ENCODE measurements at regions not wholly inside any gene's neighbourhood (a gene's known extent, or its start where the extent isn't known, plus 50 kb on each side); places are given as distances from the start of the nearest gene placed in this dataset.

DNA sequence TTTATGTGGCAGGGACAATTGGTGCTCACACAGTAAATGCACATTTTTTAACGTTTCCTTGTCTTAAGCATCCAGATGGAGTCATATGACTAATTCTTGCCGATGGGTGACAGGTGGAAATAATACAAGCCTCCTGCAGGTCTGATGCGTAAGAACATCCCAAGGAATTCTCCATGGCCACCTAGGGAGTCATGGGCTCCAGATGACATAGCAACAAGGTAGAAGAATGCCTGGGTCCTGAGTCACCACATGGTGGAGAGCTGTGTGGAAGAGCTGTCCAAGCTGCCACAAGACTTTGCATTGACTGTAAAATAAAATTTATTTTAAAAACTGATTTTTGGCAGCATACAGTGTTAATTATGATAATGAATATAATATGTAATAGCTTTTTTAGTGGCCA lies 77.0 kb upstream of the MAP3K7 start:
- TF ChIP-seq, protein P1, sequence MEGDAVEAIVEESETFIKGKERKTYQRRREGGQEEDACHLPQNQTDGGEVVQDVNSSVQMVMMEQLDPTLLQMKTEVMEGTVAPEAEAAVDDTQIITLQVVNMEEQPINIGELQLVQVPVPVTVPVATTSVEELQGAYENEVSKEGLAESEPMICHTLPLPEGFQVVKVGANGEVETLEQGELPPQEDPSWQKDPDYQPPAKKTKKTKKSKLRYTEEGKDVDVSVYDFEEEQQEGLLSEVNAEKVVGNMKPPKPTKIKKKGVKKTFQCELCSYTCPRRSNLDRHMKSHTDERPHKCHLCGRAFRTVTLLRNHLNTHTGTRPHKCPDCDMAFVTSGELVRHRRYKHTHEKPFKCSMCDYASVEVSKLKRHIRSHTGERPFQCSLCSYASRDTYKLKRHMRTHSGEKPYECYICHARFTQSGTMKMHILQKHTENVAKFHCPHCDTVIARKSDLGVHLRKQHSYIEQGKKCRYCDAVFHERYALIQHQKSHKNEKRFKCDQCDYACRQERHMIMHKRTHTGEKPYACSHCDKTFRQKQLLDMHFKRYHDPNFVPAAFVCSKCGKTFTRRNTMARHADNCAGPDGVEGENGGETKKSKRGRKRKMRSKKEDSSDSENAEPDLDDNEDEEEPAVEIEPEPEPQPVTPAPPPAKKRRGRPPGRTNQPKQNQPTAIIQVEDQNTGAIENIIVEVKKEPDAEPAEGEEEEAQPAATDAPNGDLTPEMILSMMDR (IDR thresholded peaks at IDR 0.05) = no peak
- ChIA-PET POLR2A (no interaction called here), CTCF (no interaction called here)
- Mint-ChIP-seq H3K9me3 (peaks cover 10% of the 10 kb centered on the region), H3K4me1 (no peaks in the 10 kb centered on the region), H3K4me3 (no peak overlapping the region), H3K27ac (no peak overlapping the region), H3K36me3 (ENCODE audit: low read depth) (no peaks in the 10 kb centered on the region), H3K27me3 (peaks cover 7% of the 10 kb centered on the region)
- intact Hi-C loops (cut with micrococcal nuclease) = no loop called here
- DNase-seq = no peak
- ATAC-seq (ENCODE audit: low read depth) = no peak

DNA sequence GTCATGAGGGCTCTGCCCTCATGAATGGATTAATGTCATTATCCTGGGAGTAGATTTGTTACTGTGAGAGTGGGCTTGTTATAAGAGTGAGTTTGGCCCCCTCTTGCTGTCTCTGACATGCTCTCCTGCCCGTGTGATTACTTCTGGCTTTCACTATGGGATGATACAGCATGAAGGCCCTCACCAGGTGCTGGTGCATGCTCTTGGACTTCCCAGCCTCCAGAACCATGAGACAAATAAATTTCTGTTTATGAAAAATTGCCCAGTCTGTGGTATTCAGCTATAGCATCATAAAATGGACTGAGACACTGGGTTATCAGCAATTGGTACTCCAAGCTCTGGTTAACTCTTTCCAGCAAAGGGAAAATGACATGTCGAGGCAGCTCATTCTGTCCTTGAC lies 76.2 kb upstream of the MAP3K7 start:
- Mint-ChIP-seq H3K9me3 (peaks cover 10% of the 10 kb centered on the region), H3K27me3 (peaks cover 10% of the 10 kb centered on the region), H3K4me3 (no peak overlapping the region), H3K4me1 (no peaks in the 10 kb centered on the region), H3K36me3 (ENCODE audit: low read depth) (no peaks in the 10 kb centered on the region), H3K27ac (no peak overlapping the region)
- intact Hi-C loops (cut with micrococcal nuclease) = no loop called here
- ATAC-seq (ENCODE audit: low read depth) (no peak), DNase-seq (no peak)
- CTCF ChIA-PET = no interaction called here
- POLR2A ChIA-PET = no interaction called here
- TF ChIP-seq, protein P1 (IDR thresholded peaks at IDR 0.05) = no peak

DNA sequence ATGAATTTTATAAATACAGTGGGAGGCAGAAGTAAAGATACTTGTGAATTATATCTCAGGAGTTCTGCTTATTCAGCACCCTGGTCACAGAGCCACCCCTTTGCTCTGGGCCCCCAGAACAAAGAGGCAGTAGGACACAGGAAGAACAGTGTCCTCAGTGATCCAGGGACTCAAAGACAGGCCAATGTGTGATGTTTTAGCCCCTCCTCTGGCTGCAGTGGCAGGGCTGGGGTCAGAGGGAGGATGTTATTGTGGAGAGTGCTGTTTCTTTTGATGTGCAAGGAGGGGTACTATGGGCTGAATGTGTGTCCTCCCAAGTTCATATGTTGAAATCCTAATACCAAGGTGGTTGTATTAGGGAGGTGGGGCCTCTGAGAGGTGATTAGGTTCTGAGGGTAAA lies 74.1 kb upstream of the MAP3K7 start:
- TF ChIP-seq, protein P1 (IDR thresholded peaks at IDR 0.05) = no peak
- Mint-ChIP-seq H3K27ac (no peak overlapping the region), H3K4me1 (no peaks in the 10 kb centered on the region), H3K4me3 (no peak overlapping the region), H3K36me3 (ENCODE audit: low read depth) (no peaks in the 10 kb centered on the region), H3K27me3 (peaks cover 12% of the 10 kb centered on the region), H3K9me3 (peaks cover 10% of the 10 kb centered on the region)
- intact Hi-C loops (cut with micrococcal nuclease) = no loop called here
- CTCF ChIA-PET = no interaction called here
- no peak for DNase-seq
- POLR2A ChIA-PET = no interaction called here
- ATAC-seq (ENCODE audit: low read depth) = no peak

DNA sequence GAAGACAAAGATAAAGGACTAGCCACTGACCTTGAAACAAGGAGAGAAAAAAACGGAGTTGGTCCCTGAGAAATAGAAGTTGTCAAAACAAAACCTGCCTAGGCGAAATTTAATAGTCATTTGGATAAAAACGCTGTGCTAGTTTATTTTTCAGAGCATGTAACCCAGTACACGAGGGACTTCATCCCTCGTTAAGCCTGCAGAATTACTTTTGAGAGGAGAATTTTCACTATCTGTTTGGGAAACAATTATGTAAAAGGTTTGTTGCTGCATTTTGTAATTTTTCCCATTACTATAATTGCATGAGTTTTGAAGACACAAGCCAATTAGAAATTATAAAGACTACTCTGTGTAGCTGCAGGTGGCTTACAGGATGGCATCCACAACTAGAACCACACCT lies 71.6 kb upstream of the MAP3K7 start:
- ChIA-PET CTCF (no interaction called here), POLR2A (no interaction called here)
- TF ChIP-seq, protein P1 (IDR thresholded peaks at IDR 0.05) = no peak
- Mint-ChIP-seq H3K27me3 (peaks cover 20% of the 10 kb centered on the region), H3K9me3 (peaks cover 10% of the 10 kb centered on the region), H3K4me3 (no peak overlapping the region), H3K4me1 (no peaks in the 10 kb centered on the region), H3K36me3 (ENCODE audit: low read depth) (no peaks in the 10 kb centered on the region), H3K27ac (no peak overlapping the region)
- ATAC-seq (ENCODE audit: low read depth) (no peak), DNase-seq (no peak)
- intact Hi-C loops (cut with micrococcal nuclease) = no loop called here

DNA sequence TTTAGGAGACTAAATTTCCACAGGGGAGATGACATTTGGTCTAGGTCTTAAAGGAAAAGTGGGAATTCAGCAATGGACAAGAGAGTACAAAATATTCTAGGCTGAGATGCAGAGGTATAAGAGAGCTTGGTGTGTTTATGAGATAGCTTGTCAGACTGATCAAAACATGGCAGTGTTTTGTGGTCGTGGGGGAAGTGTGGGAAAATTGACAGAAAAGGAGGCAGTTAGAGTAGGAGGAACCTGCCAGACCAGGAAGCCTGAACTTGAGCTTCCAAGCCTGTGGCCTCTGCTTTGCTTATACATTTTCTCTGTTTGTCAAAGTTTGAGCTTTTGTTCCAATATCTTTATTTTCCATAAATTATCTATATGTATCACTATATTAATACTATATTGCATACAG lies 69.5 kb upstream of the MAP3K7 start:
- Mint-ChIP-seq H3K27ac (no peak overlapping the region), H3K4me1 (no peaks in the 10 kb centered on the region), H3K9me3 (peaks cover 6% of the 10 kb centered on the region), H3K4me3 (no peak overlapping the region), H3K27me3 (peaks cover 20% of the 10 kb centered on the region), H3K36me3 (ENCODE audit: low read depth) (no peaks in the 10 kb centered on the region)
- ChIA-PET CTCF (no interaction called here), POLR2A (no interaction called here)
- no peak for ATAC-seq (ENCODE audit: low read depth)
- DNase-seq = no peak
- TF ChIP-seq, protein P1 (IDR thresholded peaks at IDR 0.05) = no peak
- intact Hi-C loops (cut with micrococcal nuclease) = no loop called here

Measured in activated B cell treated with CpG ODN at 0.5 μM for 24 hours (primary cell).